SU-DHL-6 (cell line): ENCODE measurements at regions not wholly inside any gene's neighbourhood (a gene's known extent, or its start where the extent isn't known, plus 50 kb on each side); places are given as distances from the start of the nearest gene placed in this dataset.

Experiments
- CTCF ChIP-seq: fragments of 200-600 bp; sonication (generic); IDR thresholded peaks from one replicate; pipeline ENCODE4 v1.5.1; 2017; ENCODE audit warnings: antibody characterized with exemption, mild to moderate bottlenecking, low read length, moderate library complexity; ENCODE audit not compliant: insufficient read depth, poor library complexity, severe bottlenecking
- EZH2phosphoT487 ChIP-seq: fragments of 200-600 bp; sonication (generic), shearing (Covaris generic); conservative IDR thresholded peaks from 2 replicates; pipeline ENCODE4 v1.6.1; 2018; ENCODE audit warnings: mild to moderate bottlenecking, antibody characterized with exemption, low read length, moderate library complexity, mixed read lengths

GRCh38 chr6:153484056-153484455, 353.0 kb upstream of the RGS17 start:
- TF ChIP-seq CTCF, result no peak
- TF ChIP-seq EZH2phosphoT487, result no peak
